GM12878 (cell line): ENCODE measurements at regions not wholly inside any gene's neighbourhood (a gene's known extent, or its start where the extent isn't known, plus 50 kb on each side); places are given as distances from the start of the nearest gene placed in this dataset.
A peak's percentile ranks its signal among the peaks of the same experiment; 100 is the strongest.

ENCODE experiments used
- ATAC-seq: fragments of 200-7000 bp; cut with Tn5 transposase; 3 replicates; pipeline ENCODE4 v1.9.1; 2020; ENCODE audit warnings: mild to moderate bottlenecking, moderate library complexity
- BruUV-seq: library from RNA; stranded (reverse); fragments of 400-500 nt; replicated peaks from 2 replicates; lab custom pipeline; 2021; lab: Mats Ljungman, UMichigan
- CTCF ChIA-PET: fragments of 300-600 bp; sonication (Branson Sonifier 250); formaldehyde crosslinking; extraction: SDS; loops from one replicate; lab custom pipeline; 2021; ENCODE audit warnings: inconsistent platforms; lab: Yijun Ruan, JAX
- POLR2A ChIA-PET: fragments of 350-600 bp; formaldehyde crosslinking; extraction: SDS; loops from one replicate; lab custom pipeline; 2021; ENCODE audit warnings: inconsistent platforms; lab: Charles Lee
- RAD21 ChIA-PET: fragments of 300-600 bp; sonication (Branson Sonifier 250); formaldehyde crosslinking; loops from one replicate; lab custom pipeline; 2023; ENCODE audit warnings: antibody characterized with exemption; ENCODE audit not compliant: unreplicated experiment; lab: Charles Lee
- SMC1A ChIA-PET: fragments of 300-600 bp; sonication (Branson Sonifier 250); formaldehyde crosslinking; loops from one replicate; lab custom pipeline; 2023; ENCODE audit not compliant: unreplicated experiment, uncharacterized antibody; lab: Charles Lee
- DNase-seq: peaks from one replicate; pipeline ENCODE4 v3.0.0-alpha.2; 2011; ENCODE audit warnings: low read depth, low spot score
- FAIRE-seq: peaks from 3 replicates; lab custom pipeline; 2011; peaks lifted over from hg19 to GRCh38; lab: Jason Lieb, UNC
- H2AFZ ChIP-seq: 2 replicates; pipeline ENCODE4 v1.6.0; 2011; ENCODE audit warnings: low read depth, low read length, control low read depth; ENCODE audit not compliant: control insufficient read depth
- H3K27ac ChIP-seq: 2 replicates; pipeline ENCODE4 v1.5.1; 2011; ENCODE audit warnings: control low read depth; ENCODE audit not compliant: control insufficient read depth, insufficient read depth
- H3K27me3 ChIP-seq, 2 experiments: replicated peaks in 1 of 2; 2 replicates each; pipeline versions ENCODE4 v1.6.0 to v1.6.1; 2011; ENCODE audit warnings: low read length in 1 of 2; ENCODE audit not compliant: control insufficient read depth in 2 of 2, insufficient read depth in 2 of 2
- H3K36me3 ChIP-seq, 2 experiments: 2 replicates each; pipeline ENCODE4 v1.5.1; 2011; ENCODE audit warnings: low read length in 1 of 2; ENCODE audit not compliant: control insufficient read depth in 2 of 2, insufficient read depth in 2 of 2
- H3K4me1 ChIP-seq: 2 replicates; pipeline ENCODE4 v1.6.1; 2011; ENCODE audit warnings: mild to moderate bottlenecking, low read length, moderate library complexity, mixed read lengths; ENCODE audit not compliant: control insufficient read depth, insufficient read depth
- H3K4me2 ChIP-seq: 2 replicates; pipeline ENCODE4 v1.6.0; 2011; ENCODE audit warnings: control low read depth; ENCODE audit not compliant: control insufficient read depth, insufficient read depth
- H3K4me3 ChIP-seq: fragments of 200-600 bp; sonication (generic); 2 replicates; pipeline ENCODE4 v1.5.1; 2016
- H3K79me2 ChIP-seq: 2 replicates; pipeline ENCODE4 v1.6.0; 2011; ENCODE audit warnings: low read length; ENCODE audit not compliant: control insufficient read depth, insufficient read depth
- H3K9ac ChIP-seq: 2 replicates; pipeline ENCODE4 v1.8.0; 2011; ENCODE audit warnings: low read length, control low read depth, mixed read lengths; ENCODE audit not compliant: control insufficient read depth, insufficient read depth
- H3K9me3 ChIP-seq: replicated peaks from 3 replicates; pipeline ENCODE4 v1.5.1; 2011; ENCODE audit warnings: mild to moderate bottlenecking, low read length; ENCODE audit not compliant: control insufficient read depth, insufficient read depth
- H4K20me1 ChIP-seq: 2 replicates; pipeline ENCODE4 v1.6.0; 2011; ENCODE audit not compliant: control insufficient read depth, insufficient read depth
- ATF7 ChIP-seq: fragments of 450-650 bp; IDR thresholded peaks from 2 replicates; pipeline ENCODE4 v1.6.1; 2016; ENCODE audit warnings: low read depth, mild to moderate bottlenecking
- BCL11A ChIP-seq: IDR thresholded peaks from 2 replicates; pipeline ENCODE4 v1.6.1; 2011; ENCODE audit warnings: low read depth, low read length
- BMI1 ChIP-seq: fragments of 450-650 bp; IDR thresholded peaks from 2 replicates; pipeline ENCODE4 v1.6.1; 2016; ENCODE audit warnings: mild to moderate bottlenecking, moderate library complexity, borderline replicate concordance
- CBFB ChIP-seq: IDR thresholded peaks from 2 replicates; pipeline ENCODE4 v1.6.1; 2016; ENCODE audit warnings: antibody characterized with exemption, low read depth
- DPF2 ChIP-seq: fragments of 450-650 bp; IDR thresholded peaks from 2 replicates; pipeline ENCODE4 v1.6.1; 2017; ENCODE audit warnings: mild to moderate bottlenecking
- FOXM1 ChIP-seq: IDR thresholded peaks from 2 replicates; pipeline ENCODE4 v1.6.1; 2012; ENCODE audit warnings: low read depth, mild to moderate bottlenecking, inconsistent platforms, low read length, moderate library complexity
- IKZF2 ChIP-seq, 2 experiments: fragments of 450-650 bp; IDR thresholded peaks; 2 replicates each; pipeline ENCODE4 v1.6.1; 2017; ENCODE audit warnings: mild to moderate bottlenecking in 2 of 2, moderate library complexity in 2 of 2
- MXI1 ChIP-seq: fragments of 150-350 bp; IDR thresholded peaks from 2 replicates; pipeline ENCODE4 v1.6.1; 2011; ENCODE audit warnings: low read depth, mild to moderate bottlenecking, inconsistent platforms, low read length, improper control_type of control experiment
- NBN ChIP-seq: fragments of 450-650 bp; IDR thresholded peaks from 2 replicates; pipeline ENCODE4 v1.6.1; 2016
- NFYA ChIP-seq: IDR thresholded peaks from 2 replicates; pipeline ENCODE4 v1.6.1; 2011; ENCODE audit warnings: low read depth, mild to moderate bottlenecking, low read length, improper control_type of control experiment, borderline replicate concordance
- NR2F1 ChIP-seq: fragments of 450-650 bp; conservative IDR thresholded peaks from 2 replicates; pipeline ENCODE4 v1.6.1; 2017; ENCODE audit warnings: mild to moderate bottlenecking
- PAX8 ChIP-seq: fragments of 450-650 bp; IDR thresholded peaks from 2 replicates; pipeline ENCODE4 v1.6.1; 2017; ENCODE audit warnings: mild to moderate bottlenecking, moderate library complexity
- RAD21 ChIP-seq: IDR thresholded peaks from 2 replicates; pipeline ENCODE4 v1.6.1; 2011; ENCODE audit warnings: mild to moderate bottlenecking, low read depth, low read length, moderate library complexity; ENCODE audit not compliant: insufficient read depth
- RUNX3 ChIP-seq: IDR thresholded peaks from 2 replicates; pipeline ENCODE4 v1.6.1; 2012; ENCODE audit warnings: low read length, inconsistent platforms
- SKIL ChIP-seq: fragments of 450-650 bp; IDR thresholded peaks from 2 replicates; pipeline ENCODE4 v1.6.1; 2017; ENCODE audit warnings: mild to moderate bottlenecking, low read depth, inconsistent platforms; ENCODE audit not compliant: poor library complexity, severe bottlenecking
- SREBF2 ChIP-seq: IDR thresholded peaks from 2 replicates; pipeline ENCODE4 v1.6.1; 2012; ENCODE audit warnings: mild to moderate bottlenecking, low read length
- SUPT20H ChIP-seq: IDR thresholded peaks from 2 replicates; pipeline ENCODE4 v1.6.1; 2011; ENCODE audit warnings: low read depth, mild to moderate bottlenecking, low read length, moderate library complexity, borderline replicate concordance; ENCODE audit not compliant: control insufficient read depth
- TCF12 ChIP-seq: IDR thresholded peaks from 2 replicates; pipeline ENCODE4 v1.6.1; 2011; ENCODE audit warnings: low read depth, mild to moderate bottlenecking, low read length
- TCF7 ChIP-seq: IDR thresholded peaks from 2 replicates; pipeline ENCODE4 v1.6.1; 2014; ENCODE audit warnings: antibody characterized with exemption, borderline replicate concordance
- ZNF207 ChIP-seq: fragments of 450-650 bp; IDR thresholded peaks from 2 replicates; pipeline ENCODE4 v1.6.1; 2014; ENCODE audit warnings: antibody characterized with exemption, mild to moderate bottlenecking, borderline replicate concordance
- ZNF217 ChIP-seq: fragments of 450-650 bp; IDR thresholded peaks from 2 replicates; pipeline ENCODE4 v1.6.1; 2017; ENCODE audit warnings: antibody characterized with exemption, mild to moderate bottlenecking
- in situ Hi-C: fragments of 300-500 bp; cut with MboI; formaldehyde crosslinking; loops from 9 replicates; pipeline ENCODE4 v1.14.3; 2018; ENCODE audit warnings: mixed read lengths
- intact Hi-C: fragments of 100-400 bp; cut with micrococcal nuclease; formaldehyde crosslinking; loops from one replicate; pipeline ENCODE4 v1.14.2; 2022; ENCODE audit not compliant: unreplicated experiment
- TF ChIP-seq, protein P1 (sequence below): fragments of 450-650 bp; IDR thresholded peaks from 2 replicates; pipeline ENCODE4 v1.6.1; 2018; ENCODE audit warnings: borderline replicate concordance, mild to moderate bottlenecking; ENCODE audit not compliant: partially characterized antibody
- TF ChIP-seq, protein P2 (sequence below): fragments of 450-650 bp; IDR thresholded peaks from 2 replicates; pipeline ENCODE4 v1.6.1; 2017; ENCODE audit warnings: low read depth, mild to moderate bottlenecking, moderate library complexity

GRCh38 chr14:47929334-47929733, 253.9 kb upstream of the MDGA2 start:
- no peak overlapping the region for H3K4me2 ChIP-seq
- ChIA-PET POLR2A (no interaction called here), SMC1A (no interaction called here), RAD21 (interaction anchor here (1.0 kb wide), 1 partner anchor 12 kb away, joined by 3 read pairs; no protein-coding TSS in a partner anchor), CTCF (interaction anchor here (5.9 kb wide), 1 partner anchor 12 kb away, joined by 26 read pairs; no protein-coding TSS in a partner anchor)
- ATAC-seq (peak; percentile 83), FAIRE-seq (no peak), DNase-seq (peak; percentile 36)
- no peak overlapping the region for H2AFZ ChIP-seq
- H3K79me2 ChIP-seq = no peaks in the 10 kb centered on the region
- H3K36me3 ChIP-seq = no peaks in the 10 kb centered on the region
- H3K4me1 ChIP-seq = no peaks in the 10 kb centered on the region
- intact Hi-C loops = no loop called here
- no TSS peak for BruUV-seq
- H3K4me3 ChIP-seq = no peak overlapping the region
- no peaks in the 10 kb centered on the region for H4K20me1 ChIP-seq
- H3K27me3 ChIP-seq = no peaks in the 10 kb centered on the region
- no peak overlapping the region for H3K9ac ChIP-seq
- no peaks in the 10 kb centered on the region; the same call in 2 of the 3 replicates for H3K9me3 ChIP-seq
- no peak overlapping the region for H3K27ac ChIP-seq
- in situ Hi-C loops = no loop called here
- no peak for TF ChIP-seq MXI1
- TF ChIP-seq RUNX3 = peak; percentile 50
- no peak for TF ChIP-seq SREBF2
- TF ChIP-seq, protein P1, sequence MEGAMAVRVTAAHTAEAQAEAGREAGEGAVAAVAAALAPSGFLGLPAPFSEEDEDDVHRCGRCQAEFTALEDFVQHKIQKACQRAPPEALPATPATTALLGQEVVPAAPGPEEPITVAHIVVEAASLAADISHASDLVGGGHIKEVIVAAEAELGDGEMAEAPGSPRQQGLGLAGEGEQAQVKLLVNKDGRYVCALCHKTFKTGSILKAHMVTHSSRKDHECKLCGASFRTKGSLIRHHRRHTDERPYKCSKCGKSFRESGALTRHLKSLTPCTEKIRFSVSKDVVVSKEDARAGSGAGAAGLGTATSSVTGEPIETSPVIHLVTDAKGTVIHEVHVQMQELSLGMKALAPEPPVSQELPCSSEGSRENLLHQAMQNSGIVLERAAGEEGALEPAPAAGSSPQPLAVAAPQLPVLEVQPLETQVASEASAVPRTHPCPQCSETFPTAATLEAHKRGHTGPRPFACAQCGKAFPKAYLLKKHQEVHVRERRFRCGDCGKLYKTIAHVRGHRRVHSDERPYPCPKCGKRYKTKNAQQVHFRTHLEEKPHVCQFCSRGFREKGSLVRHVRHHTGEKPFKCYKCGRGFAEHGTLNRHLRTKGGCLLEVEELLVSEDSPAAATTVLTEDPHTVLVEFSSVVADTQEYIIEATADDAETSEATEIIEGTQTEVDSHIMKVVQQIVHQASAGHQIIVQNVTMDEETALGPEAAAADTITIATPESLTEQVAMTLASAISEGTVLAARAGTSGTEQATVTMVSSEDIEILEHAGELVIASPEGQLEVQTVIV = no peak
- peak; percentile 63 for TF ChIP-seq ATF7
- peak; percentile 80 for TF ChIP-seq BCL11A
- TF ChIP-seq NFYA = no peak
- peak; percentile 30; the same call in 1 of the 2 replicates for TF ChIP-seq NBN
- TF ChIP-seq SKIL = peak; percentile 60
- TF ChIP-seq, protein P2, sequence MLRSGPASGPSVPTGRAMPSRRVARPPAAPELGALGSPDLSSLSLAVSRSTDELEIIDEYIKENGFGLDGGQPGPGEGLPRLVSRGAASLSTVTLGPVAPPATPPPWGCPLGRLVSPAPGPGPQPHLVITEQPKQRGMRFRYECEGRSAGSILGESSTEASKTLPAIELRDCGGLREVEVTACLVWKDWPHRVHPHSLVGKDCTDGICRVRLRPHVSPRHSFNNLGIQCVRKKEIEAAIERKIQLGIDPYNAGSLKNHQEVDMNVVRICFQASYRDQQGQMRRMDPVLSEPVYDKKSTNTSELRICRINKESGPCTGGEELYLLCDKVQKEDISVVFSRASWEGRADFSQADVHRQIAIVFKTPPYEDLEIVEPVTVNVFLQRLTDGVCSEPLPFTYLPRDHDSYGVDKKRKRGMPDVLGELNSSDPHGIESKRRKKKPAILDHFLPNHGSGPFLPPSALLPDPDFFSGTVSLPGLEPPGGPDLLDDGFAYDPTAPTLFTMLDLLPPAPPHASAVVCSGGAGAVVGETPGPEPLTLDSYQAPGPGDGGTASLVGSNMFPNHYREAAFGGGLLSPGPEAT = peak; percentile 56; the same call in 1 of the 2 replicates
- no peak for TF ChIP-seq TCF12
- peak; percentile 96 for TF ChIP-seq PAX8
- TF ChIP-seq TCF7 = no peak
- TF ChIP-seq DPF2 = peak; percentile 88
- no peak for TF ChIP-seq RAD21
- no peak for TF ChIP-seq FOXM1
- TF ChIP-seq NR2F1 = peak; percentile 52; the same call in 1 of the 2 replicates
- TF ChIP-seq BMI1 = peak; percentile 57; the same call in 1 of the 2 replicates
- no peak for TF ChIP-seq CBFB
- no peak for TF ChIP-seq ZNF207
- peak in 1 of 2 experiments; percentile 46; a peak in 2 of 4 replicates for TF ChIP-seq IKZF2 (IDR thresholded peaks at IDR 0.05)
- TF ChIP-seq SUPT20H = no peak
- peak; percentile 93 for TF ChIP-seq ZNF217
